WI38 (cell line): ENCODE measurements at regions not wholly inside any gene's neighbourhood (a gene's known extent, or its start where the extent isn't known, plus 50 kb on each side); places are given as distances from the start of the nearest gene placed in this dataset.

Experiments used
- H3K4me3 ChIP-seq: 2 replicates; pipeline ENCODE4 v1.5.1; 2011; ENCODE audit warnings: low read depth, mild to moderate bottlenecking, control low read depth, low read length
- TF ChIP-seq, protein P1 (sequence below): IDR thresholded peaks from 2 replicates; pipeline ENCODE4 v1.5.1; 2012; ENCODE audit warnings: low read depth, mild to moderate bottlenecking, control low read depth, low read length

DNA sequence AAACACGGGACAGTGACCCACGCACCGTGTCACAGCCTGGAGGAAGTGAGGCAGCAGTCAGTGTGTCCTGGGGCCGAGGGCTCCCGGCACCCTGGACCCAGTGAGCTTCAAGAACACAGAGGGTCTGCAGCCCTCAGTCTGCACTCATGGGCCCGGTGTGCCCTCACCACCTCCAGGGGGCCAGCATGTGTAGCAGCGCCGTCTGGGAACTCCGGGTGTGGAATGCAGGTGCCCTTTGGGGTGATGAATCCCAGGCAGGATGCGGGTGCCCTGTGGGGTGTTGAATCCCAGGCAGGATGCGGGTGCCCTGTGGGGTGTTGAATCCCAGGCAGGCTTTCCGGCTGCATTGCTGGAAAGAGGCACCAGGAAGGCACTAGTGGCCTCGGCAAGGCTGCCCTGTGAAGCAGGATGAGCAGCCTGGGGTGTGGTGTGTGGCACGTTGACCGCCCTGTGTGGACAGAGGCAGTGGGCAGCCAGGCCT is 1399.9 kb downstream of the BRD1 start:
- TF ChIP-seq, protein P1, sequence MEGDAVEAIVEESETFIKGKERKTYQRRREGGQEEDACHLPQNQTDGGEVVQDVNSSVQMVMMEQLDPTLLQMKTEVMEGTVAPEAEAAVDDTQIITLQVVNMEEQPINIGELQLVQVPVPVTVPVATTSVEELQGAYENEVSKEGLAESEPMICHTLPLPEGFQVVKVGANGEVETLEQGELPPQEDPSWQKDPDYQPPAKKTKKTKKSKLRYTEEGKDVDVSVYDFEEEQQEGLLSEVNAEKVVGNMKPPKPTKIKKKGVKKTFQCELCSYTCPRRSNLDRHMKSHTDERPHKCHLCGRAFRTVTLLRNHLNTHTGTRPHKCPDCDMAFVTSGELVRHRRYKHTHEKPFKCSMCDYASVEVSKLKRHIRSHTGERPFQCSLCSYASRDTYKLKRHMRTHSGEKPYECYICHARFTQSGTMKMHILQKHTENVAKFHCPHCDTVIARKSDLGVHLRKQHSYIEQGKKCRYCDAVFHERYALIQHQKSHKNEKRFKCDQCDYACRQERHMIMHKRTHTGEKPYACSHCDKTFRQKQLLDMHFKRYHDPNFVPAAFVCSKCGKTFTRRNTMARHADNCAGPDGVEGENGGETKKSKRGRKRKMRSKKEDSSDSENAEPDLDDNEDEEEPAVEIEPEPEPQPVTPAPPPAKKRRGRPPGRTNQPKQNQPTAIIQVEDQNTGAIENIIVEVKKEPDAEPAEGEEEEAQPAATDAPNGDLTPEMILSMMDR: no peak
- no peak overlapping the region for H3K4me3 ChIP-seq

DNA sequence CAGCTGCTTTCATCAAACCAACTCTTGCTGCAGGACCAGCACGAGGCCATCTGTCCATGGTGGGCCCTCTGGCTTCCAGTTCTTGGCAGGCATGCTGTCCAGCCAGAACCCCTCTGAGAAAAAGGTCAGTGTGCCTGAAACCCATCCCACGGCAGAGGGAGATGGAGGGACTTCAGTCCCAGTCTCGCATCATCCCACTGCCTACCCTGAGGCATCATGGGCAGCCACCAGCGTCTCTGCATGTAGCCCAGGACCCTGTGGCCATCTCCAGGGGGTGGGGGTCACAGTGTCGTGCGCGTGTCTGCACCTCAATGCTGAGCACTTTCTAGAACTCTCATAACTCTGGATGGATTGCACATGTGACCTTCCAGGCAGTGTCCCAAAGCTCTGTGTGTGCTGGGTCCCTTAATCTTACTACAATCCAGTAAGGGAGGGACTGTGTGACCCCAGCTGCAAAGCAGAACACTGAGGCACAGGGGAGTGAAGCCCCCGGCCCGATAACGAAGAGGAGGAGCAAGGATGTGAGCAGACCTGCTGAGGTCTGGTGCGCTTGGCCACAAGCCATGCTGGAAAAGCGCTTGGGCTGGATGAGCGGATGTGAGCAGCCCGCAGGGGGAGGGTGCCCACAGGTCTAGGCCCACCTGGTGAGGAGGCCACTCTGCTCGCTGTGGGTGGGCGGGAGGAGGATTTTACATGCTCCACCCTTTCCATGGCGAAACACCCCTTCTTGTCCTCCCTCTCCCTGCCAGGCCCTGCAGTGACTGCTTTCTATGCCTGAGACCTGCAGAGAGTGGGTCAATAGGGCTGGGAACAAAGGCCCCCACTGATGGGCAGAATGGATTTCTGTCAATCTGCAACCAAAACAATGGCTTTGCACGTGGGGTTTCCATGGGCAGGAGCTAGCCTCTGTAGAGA is 1401.0 kb downstream of the BRD1 start:
- TF ChIP-seq, protein P1: no peak

DNA sequence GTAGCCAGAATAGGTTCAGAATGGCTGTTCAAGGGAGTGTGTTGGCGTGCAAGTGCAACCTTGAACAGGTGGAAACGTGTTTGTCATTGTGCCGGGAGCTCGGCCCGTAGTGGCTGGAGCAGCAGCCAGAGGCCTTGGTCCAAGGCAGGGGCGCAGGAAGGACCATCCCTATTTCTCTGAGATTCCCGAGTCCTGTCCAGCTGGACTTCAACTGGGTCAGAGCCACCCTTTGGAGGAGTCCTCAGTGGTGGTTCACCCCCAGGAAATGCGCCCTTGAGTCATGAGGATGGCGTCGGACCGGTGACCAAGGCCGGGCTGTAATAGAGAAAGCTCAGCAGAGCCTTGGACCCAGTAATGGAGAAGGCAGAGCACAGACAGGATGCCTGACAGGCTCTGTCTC is 1402.0 kb downstream of the BRD1 start:
- no peak overlapping the region for H3K4me3 ChIP-seq
- TF ChIP-seq, protein P1: no peak

More for the DNA sequence above, 1401.0 kb downstream of the BRD1 start:
- no peak overlapping the region for H3K4me3 ChIP-seq

DNA sequence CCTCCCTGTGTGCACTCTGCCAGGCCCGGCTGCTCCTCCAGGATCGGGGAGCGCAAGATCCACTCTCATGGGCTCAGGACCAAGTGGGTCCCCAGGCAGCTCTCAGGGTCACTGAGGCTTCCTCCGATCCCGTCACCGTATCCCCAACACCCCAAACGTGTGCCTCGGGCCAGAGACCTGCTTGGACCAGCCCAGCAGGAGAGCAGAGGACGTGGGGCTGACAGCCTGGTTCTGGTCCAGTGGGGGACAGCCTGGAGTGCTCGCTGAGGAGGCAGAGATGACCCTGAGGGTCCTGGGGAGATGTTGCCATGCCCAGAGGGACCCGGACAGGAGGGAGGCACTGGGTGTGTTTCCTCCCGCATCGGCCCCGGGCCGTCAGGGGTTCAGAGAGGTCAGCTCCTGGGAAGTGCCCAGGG is 1402.6 kb downstream of the BRD1 start:
- TF ChIP-seq, protein P1: no peak
- no peak overlapping the region for H3K4me3 ChIP-seq

DNA sequence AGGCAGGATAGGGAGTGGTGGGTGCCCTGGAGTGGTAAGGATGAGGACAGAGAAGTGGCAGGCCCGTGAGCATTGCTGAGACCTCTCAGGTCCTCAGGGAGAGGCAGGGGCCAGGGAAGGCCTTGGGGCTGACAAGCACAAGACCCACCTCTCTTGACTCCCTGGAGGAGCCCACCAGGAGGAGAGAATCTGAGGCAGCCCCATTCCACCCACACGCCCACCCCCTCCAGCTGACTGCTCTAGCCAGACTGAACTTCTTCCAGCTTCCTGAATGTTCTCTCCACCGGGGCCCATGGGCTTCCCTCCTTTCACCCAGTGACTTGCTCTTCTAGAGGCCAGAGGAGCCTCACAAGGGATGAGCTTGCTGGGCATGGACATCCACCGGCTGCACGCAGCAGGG is 1403.0 kb downstream of the BRD1 start:
- TF ChIP-seq, protein P1: no peak
- H3K4me3 ChIP-seq: no peak overlapping the region

DNA sequence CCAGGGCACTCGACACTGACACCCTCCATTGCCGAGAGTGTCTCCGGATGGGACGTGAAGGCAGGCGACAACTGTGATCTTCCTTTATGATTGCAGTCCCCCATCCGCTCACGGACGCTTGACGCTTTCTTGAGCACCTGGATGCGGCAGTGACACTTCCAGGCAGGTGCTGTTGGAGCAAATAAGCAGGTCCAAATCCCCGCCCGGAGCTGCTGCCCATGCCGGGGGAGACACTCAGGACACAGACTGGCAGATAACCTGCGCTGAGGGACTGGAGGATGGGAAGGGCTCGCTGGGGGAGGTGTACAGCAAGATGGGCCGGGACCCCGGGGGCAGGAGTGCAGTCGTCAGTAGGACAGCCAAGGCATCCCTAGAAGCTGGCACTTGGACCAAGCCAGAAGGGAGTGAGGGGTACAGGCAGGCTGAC is 1403.5 kb downstream of the BRD1 start:
- TF ChIP-seq, protein P1: no peak
- no peak overlapping the region for H3K4me3 ChIP-seq

DNA sequence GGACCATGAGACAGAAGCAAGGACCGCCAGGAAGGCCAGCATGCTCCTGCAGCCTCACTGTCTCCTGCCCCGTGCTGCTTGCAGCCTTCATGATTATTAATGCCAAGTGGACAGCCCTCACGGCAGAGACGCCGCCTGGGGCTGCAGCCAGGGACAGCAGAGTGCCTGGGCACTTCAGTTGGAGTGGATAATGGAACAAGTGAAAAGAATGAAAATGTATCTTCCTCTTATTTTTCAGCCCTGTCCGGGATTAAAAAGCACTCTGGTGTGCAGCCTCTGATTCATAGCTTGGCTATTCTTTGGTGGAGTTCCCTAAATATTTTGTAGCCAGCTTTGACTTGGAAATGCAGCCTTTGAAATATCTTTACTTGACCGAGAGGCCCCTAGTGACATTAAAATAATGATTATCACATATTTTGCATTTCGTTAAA is 1404.2 kb downstream of the BRD1 start:
- no peak overlapping the region for H3K4me3 ChIP-seq
- TF ChIP-seq, protein P1: no peak
